Daoy (cell line): ENCODE measurements at regions not wholly inside any gene's neighbourhood (a gene's known extent, or its start where the extent isn't known, plus 50 kb on each side); places are given as distances from the start of the nearest gene placed in this dataset.

Experiments used
- DNase-seq: peaks from one replicate; pipeline ENCODE4 v3.0.0-alpha.2; 2015; ENCODE audit warnings: low read depth

DNA sequence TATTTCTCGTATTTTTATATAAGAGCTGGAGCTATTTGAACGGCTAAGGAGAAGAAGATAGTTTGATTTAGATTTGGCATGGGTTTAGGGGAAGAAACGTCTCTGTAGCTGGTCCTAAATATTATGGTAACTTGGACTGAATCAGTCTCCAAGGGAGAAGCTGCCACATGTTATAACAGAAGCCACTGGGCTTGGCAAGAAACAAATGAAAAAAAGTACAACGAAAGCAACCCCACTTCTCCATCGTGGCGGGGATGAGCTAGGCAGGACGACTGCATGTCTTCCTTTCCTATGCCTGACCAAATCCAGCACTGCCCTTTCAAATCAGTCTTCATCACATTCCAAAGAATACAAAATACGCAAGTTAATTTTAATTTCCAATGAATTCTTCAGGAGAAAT, 196.7 kb upstream of the KLF14 start:
- no peak for DNase-seq

DNA sequence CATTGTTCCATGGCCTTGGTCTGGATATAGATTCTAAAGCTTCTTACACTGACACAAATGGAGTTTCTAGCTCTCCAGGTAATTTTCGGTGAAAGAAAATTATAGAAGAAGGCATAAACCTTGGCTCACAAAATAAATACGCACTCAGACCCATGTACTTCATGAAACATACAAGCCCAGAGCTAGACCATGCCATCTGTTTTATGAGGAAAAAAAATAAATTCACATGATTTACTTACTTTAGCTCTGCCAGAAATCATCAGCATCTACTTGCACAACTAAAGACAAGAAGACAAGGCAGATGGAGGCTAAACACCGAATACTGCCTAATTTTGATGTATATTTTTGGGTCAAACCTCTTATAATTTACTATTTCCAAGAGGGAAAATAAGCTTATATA, 197.4 kb upstream of the KLF14 start:
- no peak for DNase-seq

DNA sequence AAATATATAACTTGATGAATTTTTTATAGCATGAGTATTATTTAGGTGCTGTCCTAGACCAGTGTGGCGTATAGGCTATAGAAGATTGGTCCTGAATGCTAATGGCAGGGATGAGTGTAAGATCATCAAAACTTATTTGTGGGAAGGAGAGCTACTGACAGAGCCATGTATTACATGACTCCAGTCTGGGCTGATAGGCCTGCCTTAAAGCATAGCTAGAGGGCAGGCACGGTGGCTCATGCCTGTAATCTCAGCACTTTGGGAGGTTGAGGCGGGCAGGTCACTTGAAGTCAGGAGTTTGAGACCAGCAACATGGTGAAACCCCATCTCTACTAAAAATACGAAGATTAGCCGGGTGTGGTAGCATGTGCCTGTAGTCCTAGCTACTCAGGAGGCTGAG, 198.1 kb upstream of the KLF14 start:
- DNase-seq: no peak

DNA sequence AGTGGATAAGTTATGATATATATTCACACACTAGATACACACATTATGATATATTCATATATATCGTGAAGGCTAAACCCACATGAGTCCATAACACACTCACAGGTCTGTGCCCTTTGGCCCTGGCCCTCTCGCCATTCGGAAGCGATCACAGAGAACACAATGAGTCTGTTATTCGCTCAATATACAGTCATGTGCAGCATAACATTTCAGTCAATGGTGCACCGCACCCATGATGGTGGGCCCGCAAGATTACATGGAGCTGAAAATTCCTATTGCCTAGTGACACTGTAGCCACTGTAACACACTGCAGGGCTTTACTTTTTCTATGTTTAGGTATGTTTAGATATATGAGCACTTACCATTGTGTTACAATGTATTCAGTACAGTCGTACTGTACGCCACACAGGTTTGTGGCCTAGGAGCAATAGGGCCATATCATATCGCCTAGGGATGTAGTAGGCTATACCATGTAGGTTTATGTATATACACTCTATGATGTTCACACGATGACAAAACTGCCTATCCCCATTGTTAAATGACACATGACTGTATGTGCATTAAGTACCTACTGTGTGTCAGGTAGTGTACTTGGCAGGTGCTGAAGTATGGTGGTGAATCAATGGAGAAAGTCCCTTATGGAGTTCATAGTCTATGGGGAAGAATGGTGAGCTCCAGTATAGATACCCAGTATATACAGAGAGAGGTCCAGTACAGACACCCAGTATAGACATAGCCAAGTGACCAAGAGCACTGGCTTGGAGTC, 198.8 kb upstream of the KLF14 start:
- no peak for DNase-seq

DNA sequence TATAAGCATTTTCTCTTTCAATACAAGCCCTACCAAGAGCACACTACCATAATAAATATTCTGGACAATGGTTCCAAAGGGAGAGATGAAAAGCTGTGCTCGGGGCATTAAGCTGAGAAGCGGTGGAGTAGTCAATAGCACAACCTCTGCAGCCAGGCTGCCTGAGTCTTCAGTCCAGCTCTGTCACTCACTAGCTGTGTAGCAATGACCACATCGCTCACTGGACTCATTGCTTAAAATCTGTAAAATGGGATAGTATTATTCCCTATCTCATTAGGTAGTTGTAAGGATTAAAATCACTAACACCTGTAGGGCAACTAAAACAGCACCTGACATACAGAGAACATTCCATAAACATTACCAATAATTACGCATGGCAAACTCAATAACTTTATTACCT, 199.9 kb upstream of the KLF14 start:
- DNase-seq: no peak

DNA sequence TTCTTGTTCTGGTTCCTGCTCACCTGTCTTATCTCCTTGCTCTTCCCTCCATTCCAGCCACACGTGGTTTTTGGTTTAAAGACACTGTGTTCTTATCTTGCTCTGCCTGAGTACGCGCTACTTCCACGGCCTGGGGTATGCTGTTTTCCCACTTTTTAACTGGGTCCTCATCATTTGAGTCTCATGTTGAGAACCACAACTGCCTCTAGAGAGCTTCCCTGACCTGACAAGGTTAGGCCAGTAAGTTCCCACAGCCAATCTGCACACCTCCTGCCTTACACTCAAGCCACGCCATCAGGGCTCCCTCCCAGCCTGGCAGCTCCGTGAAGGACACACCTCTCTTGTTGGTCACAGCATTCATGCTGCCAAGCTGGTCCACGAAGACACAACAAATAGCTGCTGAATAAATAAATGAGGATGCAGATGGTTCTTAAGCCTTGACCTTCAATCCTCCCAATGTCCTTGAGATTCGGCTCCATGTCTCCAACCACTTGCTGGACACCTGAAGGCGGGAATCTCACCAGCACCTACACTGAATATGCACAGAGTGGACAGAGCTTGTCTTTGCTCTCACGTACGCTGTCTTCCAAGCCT, 201.7 kb upstream of the KLF14 start:
- DNase-seq: no peak

DNA sequence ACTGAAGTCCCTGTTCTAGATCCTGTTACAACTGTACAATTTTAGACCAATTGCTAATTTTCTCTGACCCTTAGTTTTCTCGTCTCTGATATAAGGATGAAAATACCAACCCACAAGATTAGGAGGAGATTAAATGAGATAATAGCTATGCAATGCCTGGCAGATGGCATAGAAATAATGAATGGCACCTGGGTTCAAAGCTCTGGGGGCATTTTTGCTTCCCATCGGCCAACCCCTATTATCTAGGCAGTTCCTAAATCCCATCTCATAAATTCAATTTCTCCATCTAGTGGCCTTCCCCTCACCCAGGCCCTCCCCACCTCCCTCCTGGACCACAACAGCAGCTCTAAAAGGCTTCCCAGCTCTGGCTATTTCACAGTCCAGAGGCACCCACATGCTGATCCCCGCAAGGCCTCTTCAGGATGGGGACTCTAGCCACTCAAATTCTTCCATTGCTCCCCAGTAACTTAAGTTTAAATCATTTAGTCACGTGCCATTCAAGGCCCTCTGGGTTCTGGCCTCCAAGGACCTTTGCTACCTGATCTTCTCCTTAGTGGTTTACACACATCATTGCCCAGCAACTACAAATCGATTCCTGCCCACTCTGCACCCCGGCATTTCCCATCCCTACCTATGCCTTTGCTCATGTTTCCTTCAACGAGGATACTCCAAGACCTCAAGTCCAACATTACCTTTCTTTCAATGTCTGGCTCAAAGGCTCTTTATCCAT, 202.4 kb upstream of the KLF14 start:
- DNase-seq: no peak

DNA sequence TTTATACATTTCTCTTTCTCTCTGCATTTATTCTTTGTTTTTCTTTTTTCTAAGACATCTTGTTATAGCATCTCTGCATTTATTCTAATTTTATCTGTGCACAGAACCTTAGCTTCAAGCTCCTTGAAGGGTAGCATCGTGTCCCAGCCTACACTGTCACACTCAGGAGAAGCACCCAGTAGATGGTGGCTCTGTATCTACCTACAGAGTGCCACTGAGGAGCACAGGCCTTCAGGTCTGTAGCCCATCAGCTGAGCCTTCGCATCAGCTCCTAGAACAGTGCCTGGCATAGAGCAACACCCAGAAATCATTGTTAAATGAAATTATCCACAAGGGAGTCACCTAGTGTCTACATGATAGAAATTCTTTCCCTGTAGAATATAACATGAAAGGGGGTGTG, 203.0 kb upstream of the KLF14 start:
- no peak for DNase-seq

DNA sequence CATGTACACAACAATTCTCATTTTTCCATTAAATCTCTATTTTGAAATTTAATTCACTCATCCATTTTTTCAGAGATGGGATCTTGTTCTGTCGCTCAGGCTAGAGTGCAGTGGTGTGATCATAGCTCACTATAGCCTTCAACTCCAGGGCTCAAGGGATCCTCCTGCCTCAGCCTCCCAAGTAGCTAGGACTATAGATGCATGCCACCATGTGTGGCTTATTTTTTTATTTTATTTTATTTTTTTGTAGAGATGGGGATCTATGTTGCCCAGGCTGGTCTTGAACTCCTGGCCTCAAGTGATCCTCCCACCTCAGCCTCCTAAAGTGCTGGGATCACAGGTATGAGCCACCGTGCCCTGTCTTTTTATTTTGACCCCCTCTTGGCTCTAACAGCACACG, 203.8 kb upstream of the KLF14 start:
- DNase-seq: no peak

DNA sequence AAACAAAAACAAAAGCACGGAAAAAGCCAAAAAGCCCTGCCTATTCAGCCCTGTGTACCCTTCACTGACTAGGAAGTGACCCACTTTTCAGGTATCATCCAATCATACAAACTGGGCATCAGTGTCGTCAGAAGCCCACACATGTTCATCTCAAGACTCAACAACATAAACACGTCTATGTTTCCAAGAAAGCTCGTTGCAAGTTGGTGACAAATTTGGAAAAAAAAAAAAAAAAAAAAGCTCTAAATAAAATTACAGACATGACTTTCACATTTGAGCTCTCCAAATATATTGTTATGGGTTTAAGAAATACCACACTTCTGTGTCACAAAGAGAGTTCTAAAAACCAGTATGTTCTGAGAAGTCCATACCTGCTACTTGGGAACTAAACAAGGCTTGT, 204.7 kb upstream of the KLF14 start:
- no peak for DNase-seq

DNA sequence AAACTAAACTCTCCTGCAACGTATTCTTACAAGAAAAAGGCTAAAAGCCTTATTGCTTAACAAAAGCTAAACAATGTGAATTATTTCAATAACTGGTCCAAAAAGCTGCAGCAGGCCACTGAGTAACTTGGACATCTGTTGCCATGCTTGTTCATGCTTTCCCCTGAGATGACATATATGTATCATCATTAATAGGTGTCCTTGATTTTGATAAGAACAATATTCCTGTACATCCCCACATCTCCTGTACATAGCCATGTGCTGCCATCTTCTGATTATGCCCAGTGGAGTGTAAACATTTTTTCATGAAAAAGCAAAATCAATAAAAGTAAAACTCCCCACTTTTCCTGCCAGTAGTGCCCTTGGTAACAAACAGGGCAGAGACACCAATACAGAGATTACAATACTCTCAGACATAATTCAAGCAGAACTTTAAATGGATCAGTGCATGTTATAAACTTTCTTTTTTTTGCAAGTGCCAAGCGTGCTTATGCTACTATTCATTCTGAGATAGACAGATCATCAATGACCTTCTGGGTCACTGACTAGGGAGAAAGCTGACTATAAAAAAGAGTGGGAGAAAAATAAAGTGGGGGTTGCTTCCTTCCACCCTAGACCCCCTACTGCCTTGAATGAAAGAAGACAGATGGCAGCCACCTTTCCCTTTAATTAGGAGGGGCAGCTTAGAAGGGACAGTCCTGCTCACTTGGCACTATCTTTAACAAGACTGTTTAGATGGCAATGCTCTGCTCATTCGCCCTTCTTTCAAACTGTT, 205.5 kb upstream of the KLF14 start:
- no peak for DNase-seq

DNA sequence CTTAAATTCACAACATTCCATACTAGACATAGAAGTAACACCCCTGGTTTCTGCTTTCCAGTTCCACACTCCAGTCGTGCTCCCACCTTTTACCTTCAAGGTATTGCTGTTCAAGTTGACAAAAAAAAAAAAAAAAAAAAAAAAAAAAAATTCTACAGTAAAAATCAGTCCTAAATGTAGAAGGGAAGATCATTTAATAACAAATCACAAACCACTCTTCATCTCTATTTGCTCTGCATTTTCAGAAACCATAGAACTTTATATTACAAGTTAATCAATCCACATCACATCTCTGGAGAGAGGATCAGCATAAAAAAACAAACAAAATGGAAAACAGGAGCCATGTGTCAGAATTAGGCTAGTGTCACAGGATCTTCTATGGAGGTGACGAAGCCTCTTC, 206.3 kb upstream of the KLF14 start:
- no peak for DNase-seq

DNA sequence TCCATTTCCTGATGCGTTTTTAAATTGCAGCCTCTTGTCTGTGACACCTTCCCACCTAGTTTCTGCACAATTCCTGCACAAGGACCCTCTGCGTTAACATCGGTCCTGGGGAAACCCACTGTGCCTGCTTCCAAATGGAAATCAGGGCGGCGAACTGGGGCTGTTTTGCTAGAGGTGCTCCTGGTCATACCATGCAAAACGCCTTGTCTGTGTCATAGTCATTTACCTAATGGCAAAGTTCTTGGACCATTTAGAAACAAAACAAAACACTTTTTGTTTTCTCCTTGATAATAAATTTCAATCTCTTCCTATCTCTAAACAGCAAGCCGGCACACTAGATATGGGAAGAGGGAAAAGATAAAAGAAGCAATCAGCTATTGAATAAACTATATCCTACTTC, 206.9 kb upstream of the KLF14 start:
- no peak for DNase-seq

DNA sequence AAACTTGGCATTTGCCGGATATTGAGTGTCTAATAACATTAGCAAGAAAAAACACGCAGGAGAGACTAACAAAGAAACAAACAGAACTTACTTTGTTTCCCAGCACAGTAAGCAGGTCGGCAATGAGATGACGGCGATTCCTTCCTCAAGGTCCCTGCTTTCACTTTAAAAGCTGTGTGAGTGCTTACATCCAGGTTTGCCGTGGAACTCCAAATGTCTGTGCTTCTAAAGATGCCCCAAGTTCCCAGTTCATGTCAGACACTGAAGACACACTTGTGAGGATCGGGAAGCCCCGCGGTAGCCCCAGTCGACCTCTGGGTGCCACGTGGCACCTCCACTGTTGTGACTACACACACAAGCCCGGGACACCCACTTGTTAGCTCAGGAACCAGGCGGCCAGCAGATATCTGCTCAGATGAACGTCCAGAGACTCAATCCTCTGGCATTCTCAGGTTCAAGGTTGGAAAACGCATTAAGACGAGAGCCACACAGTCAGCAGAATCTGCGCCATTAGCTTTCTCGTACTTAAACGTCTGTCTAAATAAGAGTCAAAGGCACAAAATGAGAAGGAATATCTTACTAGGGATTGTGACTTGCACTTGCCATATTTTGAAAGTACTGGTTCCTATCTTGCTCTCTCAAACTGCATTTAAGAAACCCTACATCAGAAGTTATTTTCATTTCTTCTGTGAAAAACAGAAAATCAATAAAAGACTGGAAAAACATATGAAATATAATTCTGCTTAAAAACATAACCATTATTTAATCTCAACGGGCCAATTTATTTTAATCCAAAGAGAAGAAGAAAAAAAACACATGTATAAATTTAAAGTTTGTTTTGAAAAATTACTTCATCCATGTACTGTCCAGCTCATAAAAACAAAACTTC, 207.6 kb upstream of the KLF14 start:
- peak; percentile 82 for DNase-seq

DNA sequence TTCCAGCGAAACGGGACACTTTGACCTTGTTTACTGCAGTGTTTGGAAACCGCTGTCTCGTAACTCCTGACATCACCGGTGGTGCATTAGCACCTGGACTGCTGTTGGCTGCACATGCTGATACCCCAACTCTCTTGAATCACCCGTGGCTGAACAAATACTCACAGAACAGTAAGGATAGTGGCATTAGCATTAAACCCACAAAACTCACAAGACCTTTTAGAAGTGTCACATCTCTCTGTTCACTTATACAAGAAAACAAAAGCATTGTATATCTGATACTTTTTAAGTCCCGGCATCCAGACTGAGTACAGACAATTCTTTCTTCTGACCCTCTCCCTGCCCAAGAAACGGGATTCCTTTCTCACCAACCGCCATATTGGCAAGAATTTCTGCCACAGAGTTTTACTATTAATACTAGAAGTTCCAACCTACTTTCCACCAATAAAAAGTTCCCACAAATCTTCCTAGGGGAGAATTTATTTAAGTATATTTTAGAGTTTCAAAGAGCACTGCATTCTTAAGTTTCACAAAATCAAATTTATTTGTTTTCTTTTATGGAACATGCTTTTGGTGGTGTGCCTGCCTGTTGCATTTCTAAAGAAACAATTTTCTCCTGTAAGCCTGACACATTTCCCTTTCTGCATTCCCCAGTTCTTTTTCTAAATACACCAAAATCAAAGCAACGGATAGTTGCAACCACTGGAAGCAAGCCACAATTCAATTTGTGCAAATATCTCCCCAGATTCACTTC, 208.4 kb upstream of the KLF14 start:
- DNase-seq: peak; percentile 70

DNA sequence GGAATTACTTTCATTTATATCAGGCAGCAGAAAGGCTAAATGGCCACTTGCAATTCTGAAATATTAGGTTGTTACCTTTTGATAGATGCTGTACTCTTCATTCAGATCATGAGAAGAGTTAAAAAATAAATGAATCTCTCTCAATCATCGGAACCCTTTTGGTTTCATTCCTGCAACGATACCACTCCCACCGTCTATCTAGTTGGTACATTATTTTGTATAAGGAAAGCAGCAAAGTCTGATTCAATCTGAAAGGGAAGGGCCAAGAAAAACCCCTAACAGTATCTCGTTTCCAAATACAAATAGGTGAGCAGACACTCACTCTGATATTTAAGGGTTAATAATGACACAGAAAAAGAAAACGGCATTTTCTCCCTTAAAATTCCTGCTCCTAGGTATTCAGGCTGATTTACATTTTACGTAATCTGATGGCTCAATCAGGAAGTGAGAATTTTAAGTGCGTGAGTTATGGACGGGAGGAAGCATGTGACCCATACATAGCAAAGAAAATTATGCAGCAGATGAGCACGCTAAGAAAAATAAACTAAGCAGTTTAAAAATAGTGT, 209.4 kb upstream of the KLF14 start:
- peak; percentile 67 for DNase-seq

DNA sequence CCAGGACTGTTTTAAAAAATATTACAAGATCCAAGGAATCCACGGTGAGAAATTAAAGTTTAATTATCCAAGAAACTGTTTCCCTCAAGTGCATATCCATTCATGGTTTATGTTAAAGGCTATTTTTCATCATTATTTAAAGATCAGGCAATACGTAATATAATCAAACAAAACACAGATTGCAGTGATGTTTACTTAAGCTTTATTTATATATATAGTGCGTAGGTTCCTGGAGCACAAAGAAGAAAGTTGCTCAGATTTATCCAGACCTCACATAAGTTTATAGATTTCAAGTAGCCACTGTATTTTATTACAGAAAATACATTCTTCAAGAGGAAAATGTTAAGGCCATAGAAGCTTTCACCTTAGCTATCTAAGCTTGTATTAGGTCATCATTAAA, 210.0 kb upstream of the KLF14 start:
- no peak for DNase-seq

DNA sequence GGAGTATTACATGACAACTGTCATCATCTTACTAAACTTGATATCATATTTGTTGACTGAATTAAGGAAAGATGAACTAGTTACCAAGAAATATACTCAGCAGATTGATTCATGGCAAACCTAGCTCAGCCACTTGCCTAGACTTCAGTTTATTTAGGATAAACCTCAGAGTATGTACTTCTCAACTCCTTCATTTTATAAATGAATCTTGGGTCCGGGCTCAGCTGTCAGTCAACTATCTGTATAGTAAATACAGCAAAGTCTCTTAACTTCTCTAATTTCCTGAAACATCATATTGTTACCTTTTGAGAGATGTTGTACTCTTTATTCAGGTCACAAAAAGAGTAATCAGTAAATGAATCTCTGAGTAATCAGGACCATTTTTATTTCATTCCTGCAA, 211.0 kb upstream of the KLF14 start:
- DNase-seq: no peak

DNA sequence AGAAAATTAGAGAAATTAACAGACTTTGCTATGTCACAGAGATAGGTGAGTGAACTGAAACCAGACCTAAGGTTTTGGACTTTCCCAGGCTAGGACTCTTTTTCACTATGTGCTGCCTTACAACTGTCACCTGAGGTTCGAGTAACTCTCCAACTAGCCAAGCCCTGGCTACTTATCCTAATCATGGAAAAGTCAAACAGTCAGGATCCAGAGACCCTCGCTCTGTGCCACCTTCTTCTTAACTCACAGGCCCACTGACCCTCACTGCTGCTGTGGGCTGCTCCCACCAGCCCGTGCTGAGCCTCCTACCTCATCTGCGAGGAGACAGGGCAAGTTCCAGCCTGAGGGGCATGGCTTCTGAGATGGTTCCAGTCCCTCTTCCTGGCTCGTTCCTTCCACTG, 211.4 kb upstream of the KLF14 start:
- DNase-seq: no peak

DNA sequence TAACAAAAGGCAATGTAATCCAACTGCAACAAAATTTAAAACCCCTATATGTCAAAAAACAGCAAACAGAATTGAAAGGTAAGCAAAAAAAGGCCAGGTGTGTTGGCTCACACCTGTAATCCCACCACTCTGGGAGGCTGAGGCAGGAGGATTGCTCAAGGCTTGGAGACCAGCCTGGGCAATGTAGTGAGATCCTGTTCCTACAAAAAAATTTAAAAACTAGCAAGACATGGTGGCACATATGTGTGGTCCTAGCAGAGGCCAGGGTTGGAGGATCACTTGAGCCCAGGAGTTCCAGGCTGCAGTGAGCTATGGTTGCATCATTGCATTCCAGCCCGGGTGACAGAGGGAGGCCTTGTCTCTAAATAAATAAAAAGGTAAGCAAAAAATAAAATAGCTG, 212.1 kb upstream of the KLF14 start:
- no peak for DNase-seq
